Loucy (cell line): ENCODE measurements at regions not wholly inside any gene's neighbourhood (a gene's known extent, or its start where the extent isn't known, plus 50 kb on each side); places are given as distances from the start of the nearest gene placed in this dataset.

Experiments
- H2AFZ ChIP-seq: fragments of 200-600 bp; sonication (generic); 2 replicates; pipeline ENCODE4 v1.6.0; 2016; ENCODE audit warnings: antibody characterized with exemption, mild to moderate bottlenecking, low read length, moderate library complexity
- H3F3A ChIP-seq: fragments of 200-600 bp; 2 replicates; pipeline ENCODE4 v1.6.0; 2016; ENCODE audit warnings: antibody characterized with exemption, low read depth, mild to moderate bottlenecking
- H3K27me3 ChIP-seq: fragments of 200-600 bp; sonication (generic); 2 replicates; pipeline ENCODE4 v1.6.1; 2014; ENCODE audit warnings: low read length, mild to moderate bottlenecking; ENCODE audit not compliant: insufficient read depth, poor library complexity, severe bottlenecking
- H3K36me3 ChIP-seq: fragments of 200-600 bp; sonication (generic); 2 replicates; pipeline ENCODE4 v1.6.1; 2016; ENCODE audit warnings: low read length; ENCODE audit not compliant: insufficient read depth
- H3K4me1 ChIP-seq: fragments of 200-600 bp; sonication (generic); 2 replicates; pipeline ENCODE4 v1.5.1; 2014; ENCODE audit warnings: low read length, mild to moderate bottlenecking; ENCODE audit not compliant: insufficient read depth, poor library complexity, severe bottlenecking
- H3K4me2 ChIP-seq: fragments of 200-600 bp; sonication (generic); 2 replicates; pipeline ENCODE4 v1.6.0; 2014; ENCODE audit warnings: antibody characterized with exemption, low read length, low read depth, mild to moderate bottlenecking; ENCODE audit not compliant: poor library complexity, severe bottlenecking
- H3K4me3 ChIP-seq: fragments of 200-600 bp; sonication (generic); 2 replicates; pipeline ENCODE4 v1.5.1; 2014; ENCODE audit warnings: low read length, mild to moderate bottlenecking, mixed read lengths; ENCODE audit not compliant: poor library complexity, severe bottlenecking
- H3K79me2 ChIP-seq: fragments of 200-600 bp; sonication (generic); 2 replicates; pipeline ENCODE4 v1.6.1; 2014; ENCODE audit warnings: low read length; ENCODE audit not compliant: insufficient read depth
- H3K9ac ChIP-seq: fragments of 200-600 bp; sonication (generic); 2 replicates; pipeline ENCODE4 v1.6.0; 2014; ENCODE audit warnings: mild to moderate bottlenecking, low read depth, low read length, moderate library complexity; ENCODE audit not compliant: poor library complexity, severe bottlenecking
- H3K9me2 ChIP-seq: fragments of 200-600 bp; sonication (generic); replicated peaks from 2 replicates; pipeline ENCODE4 v1.6.1; 2016; ENCODE audit warnings: low read depth, low read length, mixed read lengths
- H3K9me3 ChIP-seq: fragments of 200-600 bp; sonication (generic); 2 replicates; pipeline ENCODE4 v1.6.1; 2014; ENCODE audit warnings: mild to moderate bottlenecking, antibody characterized with exemption, low read length, low read depth; ENCODE audit not compliant: insufficient read depth
- H4K20me1 ChIP-seq: fragments of 200-600 bp; sonication (generic); 2 replicates; pipeline ENCODE4 v1.6.0; 2014; ENCODE audit warnings: antibody characterized with exemption, low read length, mild to moderate bottlenecking; ENCODE audit not compliant: insufficient read depth, poor library complexity, severe bottlenecking
- EZH2phosphoT487 ChIP-seq: fragments of 200-600 bp; IDR thresholded peaks from 2 replicates; pipeline ENCODE4 v1.6.1; 2018; ENCODE audit warnings: antibody characterized with exemption, mild to moderate bottlenecking, moderate library complexity, borderline replicate concordance
- TF ChIP-seq, protein P1 (sequence below): fragments of 200-600 bp; sonication (generic); conservative IDR thresholded peaks from 2 replicates; pipeline ENCODE4 v1.5.1; 2014; ENCODE audit warnings: mild to moderate bottlenecking, antibody characterized with exemption, low read length

DNA sequence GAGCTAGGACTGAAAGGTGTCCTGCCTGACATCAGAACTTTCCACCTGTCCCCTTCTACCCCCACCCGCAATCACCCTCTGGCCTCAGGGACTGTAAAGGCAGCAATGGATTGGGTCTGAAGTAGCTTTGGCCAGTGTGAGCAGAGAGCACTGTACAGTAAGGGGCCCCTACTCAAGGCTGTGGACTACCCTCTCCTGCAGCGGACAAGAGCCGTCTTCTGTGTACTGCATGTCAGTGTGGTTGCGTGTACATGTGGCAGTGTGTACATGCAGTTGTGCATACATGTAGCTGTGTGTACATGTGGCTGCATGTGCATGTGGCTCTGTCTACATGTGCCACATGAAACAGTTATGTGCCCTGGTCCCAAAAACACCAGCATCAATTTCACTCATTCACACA is 205.9 kb upstream of the LINGO1 start:
- Histone ChIP-seq H3K9ac (no peak overlapping the region), H3K36me3 (no peaks in the 10 kb centered on the region), H2AFZ (no peak overlapping the region), H3K9me2 (no peaks in the 10 kb centered on the region), H3K4me2 (no peak overlapping the region), H4K20me1 (no peaks in the 10 kb centered on the region), H3F3A (no peaks in the 10 kb centered on the region), H3K4me3 (no peak overlapping the region), H3K4me1 (peaks cover 7% of the 10 kb centered on the region), H3K79me2 (no peaks in the 10 kb centered on the region), H3K27me3 (no peaks in the 10 kb centered on the region), H3K9me3 (no peaks in the 10 kb centered on the region)
- TF ChIP-seq EZH2phosphoT487: no peak
- TF ChIP-seq, protein P1, sequence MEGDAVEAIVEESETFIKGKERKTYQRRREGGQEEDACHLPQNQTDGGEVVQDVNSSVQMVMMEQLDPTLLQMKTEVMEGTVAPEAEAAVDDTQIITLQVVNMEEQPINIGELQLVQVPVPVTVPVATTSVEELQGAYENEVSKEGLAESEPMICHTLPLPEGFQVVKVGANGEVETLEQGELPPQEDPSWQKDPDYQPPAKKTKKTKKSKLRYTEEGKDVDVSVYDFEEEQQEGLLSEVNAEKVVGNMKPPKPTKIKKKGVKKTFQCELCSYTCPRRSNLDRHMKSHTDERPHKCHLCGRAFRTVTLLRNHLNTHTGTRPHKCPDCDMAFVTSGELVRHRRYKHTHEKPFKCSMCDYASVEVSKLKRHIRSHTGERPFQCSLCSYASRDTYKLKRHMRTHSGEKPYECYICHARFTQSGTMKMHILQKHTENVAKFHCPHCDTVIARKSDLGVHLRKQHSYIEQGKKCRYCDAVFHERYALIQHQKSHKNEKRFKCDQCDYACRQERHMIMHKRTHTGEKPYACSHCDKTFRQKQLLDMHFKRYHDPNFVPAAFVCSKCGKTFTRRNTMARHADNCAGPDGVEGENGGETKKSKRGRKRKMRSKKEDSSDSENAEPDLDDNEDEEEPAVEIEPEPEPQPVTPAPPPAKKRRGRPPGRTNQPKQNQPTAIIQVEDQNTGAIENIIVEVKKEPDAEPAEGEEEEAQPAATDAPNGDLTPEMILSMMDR: no peak

DNA sequence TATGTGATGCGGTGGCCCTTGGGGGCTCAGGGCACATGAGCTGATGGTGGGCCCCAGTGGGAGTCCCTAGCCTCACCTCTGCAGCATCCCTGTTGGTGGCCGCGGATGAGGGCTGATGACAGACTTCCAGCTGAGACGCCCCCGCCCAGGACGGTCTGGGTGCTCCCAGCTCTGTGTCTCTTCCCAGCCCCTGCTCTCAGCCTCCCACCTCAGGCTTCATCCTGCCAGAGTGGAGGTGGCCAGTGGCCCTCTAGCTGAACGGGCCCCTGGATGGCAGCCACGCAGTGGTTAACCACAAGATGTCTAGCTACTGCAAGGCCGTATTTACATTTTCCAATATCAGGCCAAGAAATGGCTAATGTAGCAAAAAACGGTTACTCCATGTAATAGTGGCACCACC is 205.3 kb upstream of the LINGO1 start:
- Histone ChIP-seq H3K79me2 (no peaks in the 10 kb centered on the region), H3F3A (no peaks in the 10 kb centered on the region), H2AFZ (no peak overlapping the region), H3K4me3 (no peak overlapping the region), H3K9me2 (no peaks in the 10 kb centered on the region), H4K20me1 (no peaks in the 10 kb centered on the region), H3K9me3 (no peaks in the 10 kb centered on the region), H3K4me2 (no peak overlapping the region), H3K36me3 (no peaks in the 10 kb centered on the region), H3K27me3 (no peaks in the 10 kb centered on the region), H3K4me1 (peaks cover 7% of the 10 kb centered on the region), H3K9ac (no peak overlapping the region)
- TF ChIP-seq, protein P1: no peak
- no peak for TF ChIP-seq EZH2phosphoT487

DNA sequence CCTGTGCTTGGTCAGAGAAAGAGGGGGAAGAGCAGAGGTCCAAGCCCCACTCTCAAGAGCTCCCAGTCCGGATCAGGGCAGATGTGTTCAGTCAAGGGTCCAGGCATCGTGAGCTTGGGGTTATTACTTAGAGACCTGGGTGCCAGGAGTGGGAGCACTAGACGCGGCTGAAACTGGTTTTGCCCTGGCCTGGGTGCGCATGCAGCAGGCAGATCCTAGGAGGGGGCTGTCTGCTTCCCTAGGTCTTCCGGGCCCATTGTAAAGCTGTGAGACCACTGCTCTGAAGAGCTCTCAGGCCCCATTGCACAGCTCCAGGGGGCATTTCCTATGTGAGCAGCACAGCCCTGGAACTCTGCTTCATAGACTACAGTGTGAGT is 204.9 kb upstream of the LINGO1 start:
- H3K9ac ChIP-seq: no peak overlapping the region
- no peak overlapping the region for H3K4me2 ChIP-seq
- H3K36me3 ChIP-seq: no peaks in the 10 kb centered on the region
- H3K9me2 ChIP-seq: no peaks in the 10 kb centered on the region
- peaks cover 7% of the 10 kb centered on the region for H3K4me1 ChIP-seq
- no peak for TF ChIP-seq EZH2phosphoT487
- TF ChIP-seq, protein P1: no peak
- H4K20me1 ChIP-seq: no peaks in the 10 kb centered on the region
- H3K9me3 ChIP-seq: no peaks in the 10 kb centered on the region
- no peak overlapping the region for H3K4me3 ChIP-seq
- no peaks in the 10 kb centered on the region for H3K79me2 ChIP-seq
- H2AFZ ChIP-seq: no peak overlapping the region
- no peaks in the 10 kb centered on the region for H3K27me3 ChIP-seq
- no peaks in the 10 kb centered on the region for H3F3A ChIP-seq
